ENCODE measurements at regions not wholly inside any gene's neighbourhood (a gene's known extent, or its start where the extent isn't known, plus 50 kb on each side); places are given as distances from the start of the nearest gene placed in this dataset.

DNA sequence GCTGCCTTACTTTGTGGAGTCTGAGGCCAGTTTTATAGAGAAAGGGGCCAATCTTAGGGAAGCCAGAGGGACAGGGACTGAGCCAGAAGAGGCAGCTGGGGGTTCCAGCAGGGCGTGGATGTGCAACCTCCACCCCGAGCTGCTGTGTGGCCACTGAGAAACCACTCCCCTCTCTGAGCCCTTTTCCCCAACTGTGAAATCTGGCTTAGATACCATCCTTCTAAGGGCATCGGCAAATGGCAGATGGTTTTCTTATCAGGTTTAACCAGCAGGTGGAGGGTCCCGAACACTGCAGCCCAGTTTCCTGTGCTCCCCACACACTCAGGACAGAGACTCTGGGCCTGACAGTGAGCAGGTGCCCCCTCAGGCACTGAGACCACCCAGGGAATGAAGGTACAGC is 55.8 kb upstream of the SLC6A6 start:
- no peak for TF ChIP-seq CTCF (IDR thresholded peaks at IDR 0.05; ENCODE audit: borderline replicate concordance, extremely low read depth, low read length, poor library complexity, severe bottlenecking)
- TF ChIP-seq EZH2 (IDR thresholded peaks at IDR 0.05; ENCODE audit: borderline replicate concordance, low read depth, low read length, severe bottlenecking), result no peak

Data from DND-41 (cell line).